Gastrocnemius medialis (tissue), 4 donors: ENCODE measurements at regions not wholly inside any gene's neighbourhood (a gene's known extent, or its start where the extent isn't known, plus 50 kb on each side); places are given as distances from the start of the nearest gene placed in this dataset.

Experiments
- POLR2A ChIP-seq, 2 donors: fragments of 450-650 bp; IDR thresholded peaks; one replicate each; pipeline ENCODE4 v1.6.1; 2017; ENCODE audit warnings: antibody characterized with exemption in 2 of 2, mild to moderate bottlenecking in 2 of 2, moderate library complexity in 2 of 2
- TF ChIP-seq, protein P1 (sequence below), 5 experiments: fragments of 450-650 bp in 3 of 5; fragments of 200-600 bp in 2 of 5; sonication (generic) in 2 of 5; IDR thresholded peaks in 4 of 5; conservative IDR thresholded peaks in 1 of 5; 1 replicate in 4 of 5; 2 replicates in 1 of 5; pipeline ENCODE4 v1.5.1; 2016 to 2019; ENCODE audit warnings: antibody characterized with exemption in 5 of 5, mild to moderate bottlenecking in 3 of 5, moderate library complexity in 3 of 5

DNA sequence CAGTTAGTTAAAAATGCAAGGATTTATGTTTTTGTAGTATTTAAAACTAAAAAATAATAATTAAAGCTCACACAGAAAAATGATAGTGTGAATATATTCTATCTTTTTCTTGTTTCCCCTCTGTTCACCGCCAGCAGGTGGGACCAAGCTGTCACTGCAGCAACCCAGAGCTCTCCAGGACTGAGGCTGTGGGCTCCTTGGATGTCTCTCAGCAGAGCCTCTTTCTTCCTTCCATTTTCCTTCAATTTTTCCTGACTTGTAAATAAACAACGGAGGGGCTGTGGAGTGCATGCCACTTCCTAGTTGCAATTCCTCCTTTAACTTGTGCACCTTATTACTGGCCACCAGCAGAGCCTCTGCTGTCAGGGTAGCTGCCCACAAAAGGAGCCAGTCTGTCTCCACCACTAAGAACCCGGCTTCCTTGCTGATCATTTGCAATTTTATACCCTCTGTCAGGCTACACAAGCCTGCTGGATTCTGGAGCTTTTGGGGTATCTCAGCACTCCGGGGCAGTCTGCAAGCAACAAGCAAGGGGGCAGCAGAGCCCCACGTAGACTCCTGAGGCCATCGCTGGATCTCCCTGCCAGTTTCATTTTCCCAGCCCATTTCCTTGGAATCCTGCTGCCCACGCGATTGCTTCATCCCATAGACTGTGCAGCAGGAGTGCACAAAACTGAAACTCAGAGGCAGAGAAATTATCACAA, 1467.4 kb downstream of the C4orf33 start:
- TF ChIP-seq, protein P1, sequence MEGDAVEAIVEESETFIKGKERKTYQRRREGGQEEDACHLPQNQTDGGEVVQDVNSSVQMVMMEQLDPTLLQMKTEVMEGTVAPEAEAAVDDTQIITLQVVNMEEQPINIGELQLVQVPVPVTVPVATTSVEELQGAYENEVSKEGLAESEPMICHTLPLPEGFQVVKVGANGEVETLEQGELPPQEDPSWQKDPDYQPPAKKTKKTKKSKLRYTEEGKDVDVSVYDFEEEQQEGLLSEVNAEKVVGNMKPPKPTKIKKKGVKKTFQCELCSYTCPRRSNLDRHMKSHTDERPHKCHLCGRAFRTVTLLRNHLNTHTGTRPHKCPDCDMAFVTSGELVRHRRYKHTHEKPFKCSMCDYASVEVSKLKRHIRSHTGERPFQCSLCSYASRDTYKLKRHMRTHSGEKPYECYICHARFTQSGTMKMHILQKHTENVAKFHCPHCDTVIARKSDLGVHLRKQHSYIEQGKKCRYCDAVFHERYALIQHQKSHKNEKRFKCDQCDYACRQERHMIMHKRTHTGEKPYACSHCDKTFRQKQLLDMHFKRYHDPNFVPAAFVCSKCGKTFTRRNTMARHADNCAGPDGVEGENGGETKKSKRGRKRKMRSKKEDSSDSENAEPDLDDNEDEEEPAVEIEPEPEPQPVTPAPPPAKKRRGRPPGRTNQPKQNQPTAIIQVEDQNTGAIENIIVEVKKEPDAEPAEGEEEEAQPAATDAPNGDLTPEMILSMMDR (IDR thresholded peaks at IDR 0.05 in 4 of 5, conservative IDR thresholded peaks at IDR 0.05 in 1 of 5), result no peak
- no peak for TF ChIP-seq POLR2A (IDR thresholded peaks at IDR 0.05)
